AG04450 (cell line): ENCODE measurements at regions not wholly inside any gene's neighbourhood (a gene's known extent, or its start where the extent isn't known, plus 50 kb on each side); places are given as distances from the start of the nearest gene placed in this dataset.

Experiments used
- CTCF ChIA-PET: fragments of 300-600, 350-600 bp; formaldehyde crosslinking; extraction: SDS; loops from one replicate; lab custom pipeline; 2022; ENCODE audit warnings: antibody characterized with exemption, inconsistent platforms; lab: Charles Lee
- POLR2A ChIA-PET: fragments of 350-600 bp; formaldehyde crosslinking; extraction: SDS; loops from one replicate; lab custom pipeline; 2021; ENCODE audit warnings: antibody characterized with exemption, inconsistent platforms; lab: Yijun Ruan, JAX
- DNase-seq: peaks from one replicate; pipeline ENCODE4 v3.0.0-alpha.2; 2011; ENCODE audit warnings: low read depth, low spot score
- H3K27ac ChIP-seq: one replicate; pipeline ENCODE4 v1.5.1; 2012; ENCODE audit warnings: low read depth, low read length, control low read depth
- H3K27me3 ChIP-seq: one replicate; pipeline ENCODE4 v1.6.0; 2012; ENCODE audit warnings: low read length; ENCODE audit not compliant: control insufficient read depth, insufficient read depth
- H3K4me3 ChIP-seq: 2 replicates; pipeline ENCODE4 v1.5.1; 2011; ENCODE audit warnings: mild to moderate bottlenecking, low read depth, low read length, control low read depth
- H3K9me3 ChIP-seq: 2 replicates; pipeline ENCODE4 v1.5.1; 2012; ENCODE audit warnings: low read length; ENCODE audit not compliant: control insufficient read depth, insufficient read depth
- CTCF ChIP-seq: IDR thresholded peaks from 2 replicates; pipeline ENCODE4 v1.5.1; 2011; ENCODE audit warnings: low read depth, low read length, control low read depth, inconsistent platforms

- DNase-seq = no peak
- H3K27me3 ChIP-seq = no peaks in the 10 kb centered on the region
- H3K9me3 ChIP-seq = peaks cover 9% of the 10 kb centered on the region
- TF ChIP-seq CTCF = no peak
- ChIA-PET CTCF (no interaction called here), POLR2A (no interaction called here)
- no peak overlapping the region for H3K4me3 ChIP-seq
- no peak overlapping the region for H3K27ac ChIP-seq
These were observed 255.5 kb upstream of the KHDRBS2 start for GRCh38 chr6:62541502-62541901.

- ChIA-PET CTCF (no interaction called here), POLR2A (no interaction called here)
- DNase-seq = no peak
These were observed 245.0 kb upstream of the KHDRBS2 start for GRCh38 chr6:62530985-62531384.

GRCh38 chr6:62528894-62529526 lies 243.0 kb upstream of the KHDRBS2 start:
- DNase-seq = no peak
- TF ChIP-seq CTCF = no peak
- no peak overlapping the region for H3K27ac ChIP-seq
- ChIA-PET CTCF (no interaction called here), POLR2A (no interaction called here)
- H3K9me3 ChIP-seq = peaks cover 3% of the 10 kb centered on the region; the same call in 1 of the 2 replicates
- H3K4me3 ChIP-seq = no peak overlapping the region
- no peaks in the 10 kb centered on the region for H3K27me3 ChIP-seq

More at GRCh38 chr6:62530985-62531384, 245.0 kb upstream of the KHDRBS2 start:
- Histone ChIP-seq H3K27me3 (no peaks in the 10 kb centered on the region), H3K4me3 (no peak overlapping the region), H3K27ac (no peak overlapping the region), H3K9me3 (peaks cover 3% of the 10 kb centered on the region; the same call in 1 of the 2 replicates)
- no peak for TF ChIP-seq CTCF

GRCh38 chr6:62523630-62524029 lies 237.6 kb upstream of the KHDRBS2 start:
- TF ChIP-seq CTCF = no peak
- H3K27ac ChIP-seq = no peak overlapping the region
- H3K9me3 ChIP-seq = peaks cover 3% of the 10 kb centered on the region; the same call in 1 of the 2 replicates
- no peaks in the 10 kb centered on the region for H3K27me3 ChIP-seq
- no peak for DNase-seq
- ChIA-PET POLR2A (no interaction called here), CTCF (no interaction called here)
- H3K4me3 ChIP-seq = no peak overlapping the region

- TF ChIP-seq CTCF = no peak
These were observed 233.5 kb upstream of the KHDRBS2 start for GRCh38 chr6:62519574-62519973.

More at GRCh38 chr6:62519574-62519973, 233.5 kb upstream of the KHDRBS2 start:
- H3K9me3 ChIP-seq = no peaks in the 10 kb centered on the region
- no peak for DNase-seq
- no peak overlapping the region for H3K4me3 ChIP-seq
- ChIA-PET POLR2A (no interaction called here), CTCF (no interaction called here)
- no peaks in the 10 kb centered on the region for H3K27me3 ChIP-seq
- no peak overlapping the region for H3K27ac ChIP-seq
